ENCODE measurements at regions not wholly inside any gene's neighbourhood (a gene's known extent, or its start where the extent isn't known, plus 50 kb on each side); places are given as distances from the start of the nearest gene placed in this dataset.

DNA sequence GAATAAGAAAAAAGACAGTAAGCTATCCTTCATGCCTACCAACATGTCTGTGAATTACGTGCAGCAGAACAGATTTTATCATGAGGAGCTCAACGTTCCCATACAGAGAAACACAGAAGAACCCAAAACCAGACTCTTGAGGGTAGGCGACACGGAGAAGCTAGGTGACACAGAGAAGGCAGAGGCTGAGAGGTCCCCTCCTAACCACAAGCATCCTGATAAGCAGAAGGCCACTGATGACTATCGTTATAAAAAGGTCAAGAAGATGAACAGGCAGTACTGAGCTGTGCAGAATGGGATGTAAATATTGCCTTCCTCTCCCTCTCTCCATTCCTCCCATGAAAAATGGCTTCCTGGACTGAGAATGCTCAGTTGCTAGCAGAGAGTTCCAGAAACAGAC lies 350.2 kb upstream of the BOD1L1 start:
- Histone ChIP-seq H3K4me2 (ENCODE audit: control insufficient read depth, extremely low read depth, insufficient read depth, low read depth, low read length) (no peak overlapping the region), H3K4me3 (ENCODE audit: control insufficient read depth in 2 of 3, extremely low read depth in 1 of 3, insufficient read depth in 2 of 3, low read depth in 1 of 3, low read length in 3 of 3) (no peak overlapping the region), H4K20me1 (ENCODE audit: control insufficient read depth, extremely low read depth, insufficient read depth, low read length) (no peaks in the 10 kb centered on the region), H3K9ac (ENCODE audit: control insufficient read depth, extremely low read depth, insufficient read depth, low read length) (no peak overlapping the region), H3K27me3 (ENCODE audit: control insufficient read depth, extremely low read depth, insufficient read depth, low read length) (peaks cover 30% of the 10 kb centered on the region), H3K9me1 (ENCODE audit: control insufficient read depth, extremely low read depth, insufficient read depth, low read length) (no peaks in the 10 kb centered on the region), H3K36me3 (ENCODE audit: control insufficient read depth in 2 of 2, extremely low read depth in 1 of 2, insufficient read depth in 2 of 2, low read length in 2 of 2) (no peaks in the 10 kb centered on the region), H3K79me2 (ENCODE audit: control insufficient read depth, insufficient read depth, low read length) (no peaks in the 10 kb centered on the region), H3K9me3 (ENCODE audit: control insufficient read depth, low read depth, low read length) (no peaks in the 10 kb centered on the region), H2AFZ (ENCODE audit: control insufficient read depth, low read length) (no peak overlapping the region), H3K4me1 (ENCODE audit: control insufficient read depth, extremely low read depth, insufficient read depth, low read length) (peaks cover 4% of the 10 kb centered on the region), H3K27ac (ENCODE audit: control insufficient read depth, insufficient read depth, low read length) (no peak overlapping the region)
- no peak for FAIRE-seq
- no peak for DNase-seq (ENCODE audit: low read depth, low spot score)
- TF ChIP-seq, protein P1, sequence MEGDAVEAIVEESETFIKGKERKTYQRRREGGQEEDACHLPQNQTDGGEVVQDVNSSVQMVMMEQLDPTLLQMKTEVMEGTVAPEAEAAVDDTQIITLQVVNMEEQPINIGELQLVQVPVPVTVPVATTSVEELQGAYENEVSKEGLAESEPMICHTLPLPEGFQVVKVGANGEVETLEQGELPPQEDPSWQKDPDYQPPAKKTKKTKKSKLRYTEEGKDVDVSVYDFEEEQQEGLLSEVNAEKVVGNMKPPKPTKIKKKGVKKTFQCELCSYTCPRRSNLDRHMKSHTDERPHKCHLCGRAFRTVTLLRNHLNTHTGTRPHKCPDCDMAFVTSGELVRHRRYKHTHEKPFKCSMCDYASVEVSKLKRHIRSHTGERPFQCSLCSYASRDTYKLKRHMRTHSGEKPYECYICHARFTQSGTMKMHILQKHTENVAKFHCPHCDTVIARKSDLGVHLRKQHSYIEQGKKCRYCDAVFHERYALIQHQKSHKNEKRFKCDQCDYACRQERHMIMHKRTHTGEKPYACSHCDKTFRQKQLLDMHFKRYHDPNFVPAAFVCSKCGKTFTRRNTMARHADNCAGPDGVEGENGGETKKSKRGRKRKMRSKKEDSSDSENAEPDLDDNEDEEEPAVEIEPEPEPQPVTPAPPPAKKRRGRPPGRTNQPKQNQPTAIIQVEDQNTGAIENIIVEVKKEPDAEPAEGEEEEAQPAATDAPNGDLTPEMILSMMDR (optimal IDR thresholded peaks at IDR 0.05 in 1 of 3, IDR thresholded peaks at IDR 0.05 in 1 of 3, conservative IDR thresholded peaks at IDR 0.05 in 1 of 3; ENCODE audit: extremely low read depth in 1 of 3, insufficient read depth in 2 of 3, low read length in 3 of 3): no peak
- no peak for TF ChIP-seq EZH2 (IDR thresholded peaks at IDR 0.05; ENCODE audit: low read length)
- dilution Hi-C loops (cut with MboI; ENCODE audit: extremely low pct_ligation_motif_present, low sequenced_read_pairs): no loop called here

GRCh38 chr4:13980317-13981310 lies 353.1 kb upstream of the BOD1L1 start:
- Histone ChIP-seq H3K9ac (ENCODE audit: control insufficient read depth, extremely low read depth, insufficient read depth, low read length) (no peak overlapping the region), H3K27me3 (ENCODE audit: control insufficient read depth, extremely low read depth, insufficient read depth, low read length) (peaks cover 46% of the 10 kb centered on the region), H3K4me2 (ENCODE audit: control insufficient read depth, extremely low read depth, insufficient read depth, low read depth, low read length) (peak overlapping the region; percentile 8), H3K79me2 (ENCODE audit: control insufficient read depth, insufficient read depth, low read length) (no peaks in the 10 kb centered on the region), H4K20me1 (ENCODE audit: control insufficient read depth, extremely low read depth, insufficient read depth, low read length) (no peaks in the 10 kb centered on the region), H3K9me3 (ENCODE audit: control insufficient read depth, low read depth, low read length) (no peaks in the 10 kb centered on the region), H3K27ac (ENCODE audit: control insufficient read depth, insufficient read depth, low read length) (no peak overlapping the region), H3K36me3 (ENCODE audit: control insufficient read depth in 2 of 2, extremely low read depth in 1 of 2, insufficient read depth in 2 of 2, low read length in 2 of 2) (no peaks in the 10 kb centered on the region), H3K4me3 (ENCODE audit: control insufficient read depth in 2 of 3, extremely low read depth in 1 of 3, insufficient read depth in 2 of 3, low read depth in 1 of 3, low read length in 3 of 3) (no peak overlapping the region), H3K9me1 (ENCODE audit: control insufficient read depth, extremely low read depth, insufficient read depth, low read length) (no peaks in the 10 kb centered on the region), H3K4me1 (ENCODE audit: control insufficient read depth, extremely low read depth, insufficient read depth, low read length) (peaks cover 4% of the 10 kb centered on the region), H2AFZ (ENCODE audit: control insufficient read depth, low read length) (no peak overlapping the region)
- DNase-seq (ENCODE audit: low read depth, low spot score) (no peak), FAIRE-seq (peak; percentile 69)
- dilution Hi-C loops (cut with MboI; ENCODE audit: extremely low pct_ligation_motif_present, low sequenced_read_pairs): no loop called here
- no peak for TF ChIP-seq EZH2 (IDR thresholded peaks at IDR 0.05; ENCODE audit: low read length)
- TF ChIP-seq, protein P1 (optimal IDR thresholded peaks at IDR 0.05 in 1 of 3, IDR thresholded peaks at IDR 0.05 in 1 of 3, conservative IDR thresholded peaks at IDR 0.05 in 1 of 3; ENCODE audit: extremely low read depth in 1 of 3, insufficient read depth in 2 of 3, low read length in 3 of 3): no peak
